ENCODE measurements at regions not wholly inside any gene's neighbourhood (a gene's known extent, or its start where the extent isn't known, plus 50 kb on each side); places are given as distances from the start of the nearest gene placed in this dataset.
A peak's percentile ranks its signal among the peaks of the same experiment; 100 is the strongest.
"Not testable (repeated sequence)": the region's sequence is repeated elsewhere in the genome, so short reads cannot be mapped to it uniquely, and the experiment has no call there.

- 29 to 50% methylated on average over 2 to 29 of the region's 107 CpGs for WGBS, 2 donors
- peak overlapping the region in 2 of 3 donors; percentile 6 to 52 for H3K27ac ChIP-seq
Observed at GRCh38 chr17:64778240-64779097, 116.4 kb upstream of the SMURF2 start.

GRCh38 chr17:64777415-64778239, 115.5 kb upstream of the SMURF2 start:
- TF ChIP-seq POLR2A (IDR thresholded peaks at IDR 0.05) (no peak), CTCF (IDR thresholded peaks at IDR 0.05) (no peak)
- 26 to 28% methylated on average over 20 to 21 of the region's 21 CpGs for WGBS, 2 donors
- Histone ChIP-seq H3K27me3 (no peaks in the 10 kb centered on the region), H3K36me3 (no peaks in the 10 kb centered on the region), H3K27ac (peak overlapping the region; percentile 6 to 52 (median 16)), H3K4me1 (peaks cover 52 to 73% of the 10 kb centered on the region in 2 donors), H3K4me3 (replicated peaks in 1 of 3) (peak overlapping the region in 1 of 3 donors; percentile 19), H3K9me3 (no peaks in the 10 kb centered on the region)
- intact Hi-C loops (cut with DNase I): no loop called here
- DNase-seq: peak; percentile 32 to 43

More at GRCh38 chr17:64778240-64779097, 116.4 kb upstream of the SMURF2 start:
- intact Hi-C loops (cut with DNase I): no loop called here
- Histone ChIP-seq H3K4me3 (replicated peaks in 1 of 3) (peak overlapping the region in 1 of 3 donors; percentile 19), H3K4me1 (peaks cover 46 to 65% of the 10 kb centered on the region in 2 donors), H3K36me3 (no peaks in the 10 kb centered on the region), H3K9me3 (no peaks in the 10 kb centered on the region), H3K27me3 (no peaks in the 10 kb centered on the region)
- TF ChIP-seq POLR2A (IDR thresholded peaks at IDR 0.05) (peak in 1 of 2 donors; percentile 29), CTCF (IDR thresholded peaks at IDR 0.05) (no peak)
- DNase-seq: peak; percentile 54 to 55

- WGBS, 2 donors: 0 to 4% methylated on average over 15 to 24 of the region's 38 CpGs
Observed at GRCh38 chr17:64776720-64777414, 114.8 kb upstream of the SMURF2 start.

More at GRCh38 chr17:64776720-64777414, 114.8 kb upstream of the SMURF2 start:
- H3K36me3 ChIP-seq; intact Hi-C loops (cut with DNase I); H3K27me3 ChIP-seq; H3K9me3 ChIP-seq: not testable (repeated sequence)
- Histone ChIP-seq H3K27ac (peak overlapping the region in 2 of 3 donors; percentile 16 to 52), H3K4me1 (peaks cover 52 to 72% of the 10 kb centered on the region in 2 donors), H3K4me3 (replicated peaks in 1 of 3) (peak overlapping the region in 1 of 3 donors; percentile 19)
- peak; percentile 81 for DNase-seq
- peak; percentile 74 to 98 (median 94) for TF ChIP-seq CTCF (IDR thresholded peaks at IDR 0.05)
- peak in 1 of 2 donors; percentile 19 for TF ChIP-seq POLR2A (IDR thresholded peaks at IDR 0.05)

Measured in thyroid gland (tissue), 4 donors.